Left kidney (tissue), 1 donor: ENCODE measurements at regions not wholly inside any gene's neighbourhood (a gene's known extent, or its start where the extent isn't known, plus 50 kb on each side); places are given as distances from the start of the nearest gene placed in this dataset.

Experiments used
- DNase-seq: peaks from one replicate; pipeline ENCODE4 v3.0.0-alpha.2; 2013

DNA sequence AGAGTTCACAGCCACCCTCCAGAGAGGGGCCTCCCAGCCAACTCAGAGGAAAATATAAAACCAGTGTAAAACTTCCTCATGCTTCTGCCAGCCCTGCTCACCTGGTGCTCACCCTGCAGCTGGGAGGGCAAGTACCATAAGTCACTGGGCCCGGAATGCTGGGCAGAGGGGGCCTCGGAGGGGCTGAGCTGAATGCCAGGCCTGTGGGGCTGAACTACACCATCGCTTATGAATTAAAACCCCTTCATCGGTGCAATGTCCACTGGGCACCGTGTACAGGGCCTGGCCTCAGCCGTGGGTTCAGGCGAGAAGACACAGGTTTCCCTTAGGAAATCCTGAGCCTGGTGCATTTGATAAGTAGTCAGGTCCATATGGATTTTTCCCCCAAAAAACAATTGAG, 828.6 kb downstream of the TBC1D22A start:
- no peak for DNase-seq

DNA sequence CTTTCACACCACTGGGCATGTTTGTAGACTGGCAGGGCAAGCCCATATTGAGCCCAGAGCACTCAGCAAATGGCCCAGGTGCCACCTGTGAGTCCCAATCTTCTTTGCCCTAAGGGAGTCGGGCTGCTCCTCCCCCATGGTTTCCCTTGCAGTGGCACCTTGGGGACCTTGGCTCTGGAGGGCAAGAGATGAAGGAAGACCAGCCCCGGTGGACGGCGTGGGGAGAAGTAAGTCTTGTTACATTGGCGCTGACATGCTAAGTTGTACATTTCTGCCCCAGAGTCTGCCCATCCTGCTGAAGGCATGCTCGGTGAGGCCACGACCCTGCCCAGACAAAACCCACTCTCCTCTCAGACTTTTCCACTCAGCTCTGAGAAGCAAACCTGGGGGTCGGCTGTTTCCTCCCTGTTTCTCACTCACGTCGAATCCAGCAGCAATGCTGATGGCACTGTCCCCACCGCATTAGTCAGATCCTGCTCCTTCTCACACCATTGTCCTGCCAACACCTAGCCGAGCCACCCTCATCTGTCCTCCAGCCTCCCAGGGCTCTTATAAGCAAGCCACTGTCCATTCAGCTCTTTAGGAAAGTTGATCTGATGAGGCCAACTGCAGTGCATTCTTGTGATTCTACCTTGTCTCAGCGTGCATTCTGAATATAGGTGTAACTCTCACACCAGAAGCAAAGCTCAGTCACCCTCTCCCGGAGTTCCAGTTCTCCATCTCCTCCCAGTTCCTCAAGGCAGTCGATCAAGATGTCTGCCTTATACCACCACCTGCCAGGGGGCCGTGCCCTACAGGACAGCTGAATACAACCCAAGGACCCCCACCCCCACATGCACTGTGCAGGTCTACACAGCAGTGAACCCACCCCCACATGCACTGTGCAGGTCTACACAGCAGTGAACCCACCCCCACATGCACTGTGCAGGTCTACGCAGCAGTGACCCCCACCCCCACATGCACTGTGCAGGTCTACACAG, 827.1 kb downstream of the TBC1D22A start:
- DNase-seq, result no peak

DNA sequence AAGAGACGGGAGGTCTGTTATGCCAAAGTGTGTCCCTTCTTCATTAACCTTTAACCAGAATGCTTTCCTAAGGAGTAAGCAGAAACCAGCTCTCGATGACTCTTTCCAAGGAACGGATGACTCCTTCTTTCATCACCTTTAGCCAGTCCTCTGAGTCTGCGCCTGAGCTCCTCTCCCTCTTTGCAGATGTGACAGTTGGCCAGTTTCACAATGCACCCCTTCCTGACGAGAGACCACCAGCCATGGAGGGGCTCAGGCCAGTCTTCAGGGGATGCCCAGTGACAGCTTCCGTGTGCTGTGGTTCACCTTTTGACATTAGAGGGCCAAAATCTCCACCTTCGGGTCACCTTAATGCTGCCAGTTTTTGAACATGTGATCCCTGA, 826.1 kb downstream of the TBC1D22A start:
- no peak for DNase-seq

DNA sequence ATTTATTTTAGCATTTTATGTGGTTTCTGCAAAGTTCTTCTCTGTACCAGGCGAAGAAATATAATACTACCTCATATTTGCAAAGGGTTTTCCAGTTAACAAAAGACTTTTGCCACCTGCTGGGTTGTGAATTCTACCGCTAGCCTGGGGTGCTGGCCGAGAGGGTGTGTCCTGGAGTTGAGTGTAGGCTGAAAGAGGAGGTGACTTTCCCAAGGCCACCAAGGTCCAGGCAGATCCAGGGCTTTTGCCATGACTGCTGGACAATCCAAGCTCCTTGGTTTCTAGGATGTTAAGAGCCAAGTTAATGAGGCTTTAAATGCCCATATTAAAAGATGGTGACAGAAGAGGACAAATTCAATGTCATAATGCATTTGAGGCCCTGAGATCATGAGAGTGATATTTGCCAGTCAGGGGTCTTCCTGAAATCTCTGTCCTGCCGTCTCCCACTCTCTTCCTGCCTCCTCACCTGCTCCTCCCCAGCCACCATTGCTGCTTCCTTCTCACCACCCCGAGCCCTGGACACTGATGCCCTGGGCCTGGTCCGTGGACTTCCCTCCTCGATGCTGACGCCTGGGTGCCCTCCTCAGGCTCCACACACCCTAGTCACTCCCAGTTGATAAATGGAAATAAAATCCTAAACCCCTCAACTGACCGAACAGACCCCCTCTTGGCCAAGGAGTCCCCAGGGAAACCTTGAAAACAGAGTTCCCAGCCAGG, 825.6 kb downstream of the TBC1D22A start:
- DNase-seq, result no peak

DNA sequence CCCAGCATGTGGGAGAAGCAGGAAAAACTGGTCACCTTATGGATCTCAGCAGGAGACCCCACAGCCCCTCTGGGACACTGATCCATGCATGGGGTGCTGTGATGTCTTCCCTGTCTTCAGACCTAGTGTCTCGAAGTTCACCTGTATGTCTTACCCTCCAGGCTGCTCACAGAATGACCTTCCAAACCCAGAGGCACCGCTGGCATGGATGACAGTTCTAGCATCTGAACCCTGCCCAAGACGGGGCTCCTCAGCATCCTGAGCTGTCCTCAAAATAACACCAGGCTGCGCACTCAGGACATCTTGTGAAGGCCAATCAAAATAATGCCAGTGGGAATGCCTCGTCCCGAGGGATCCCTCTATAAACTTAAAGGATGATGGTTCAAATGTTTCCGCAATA, 824.9 kb downstream of the TBC1D22A start:
- no peak for DNase-seq

DNA sequence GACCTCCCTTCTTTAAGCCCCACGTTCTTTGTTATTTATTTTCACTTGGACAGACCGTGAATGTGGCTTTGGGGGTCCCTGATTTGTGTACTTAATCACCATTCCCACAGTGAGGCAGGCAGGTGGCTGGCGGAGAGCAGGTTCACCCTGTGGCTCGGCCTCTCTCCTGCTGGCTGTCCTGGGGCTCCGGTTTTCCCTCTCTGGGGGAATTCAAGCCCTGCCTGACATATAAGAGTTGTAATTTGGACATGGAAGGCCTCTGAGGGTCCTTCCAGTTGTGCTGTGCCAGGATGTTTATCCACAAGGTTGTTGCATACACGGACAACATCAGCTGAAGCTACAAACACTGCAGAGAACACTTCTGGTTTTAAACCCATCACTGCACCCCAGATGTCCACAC, 824.5 kb downstream of the TBC1D22A start:
- no peak for DNase-seq

DNA sequence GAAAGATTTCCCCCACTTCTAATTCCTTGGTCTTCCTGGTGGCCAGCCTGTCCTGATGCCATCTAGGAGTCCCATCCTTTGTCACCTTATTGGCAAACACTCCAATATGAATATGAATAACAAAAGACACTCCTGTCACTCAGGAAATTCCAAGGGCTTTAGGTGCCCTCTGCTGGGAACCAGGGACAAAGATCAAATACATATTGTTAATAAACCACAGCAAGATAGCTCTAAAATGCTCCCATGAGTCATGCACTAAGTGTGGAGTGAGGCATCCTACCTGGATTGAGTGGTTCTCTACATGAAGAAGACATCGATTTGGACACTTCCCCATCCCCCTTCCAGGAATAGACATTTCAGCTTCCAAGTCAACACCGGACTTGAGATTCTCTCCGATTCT, 823.6 kb downstream of the TBC1D22A start:
- DNase-seq, result no peak

DNA sequence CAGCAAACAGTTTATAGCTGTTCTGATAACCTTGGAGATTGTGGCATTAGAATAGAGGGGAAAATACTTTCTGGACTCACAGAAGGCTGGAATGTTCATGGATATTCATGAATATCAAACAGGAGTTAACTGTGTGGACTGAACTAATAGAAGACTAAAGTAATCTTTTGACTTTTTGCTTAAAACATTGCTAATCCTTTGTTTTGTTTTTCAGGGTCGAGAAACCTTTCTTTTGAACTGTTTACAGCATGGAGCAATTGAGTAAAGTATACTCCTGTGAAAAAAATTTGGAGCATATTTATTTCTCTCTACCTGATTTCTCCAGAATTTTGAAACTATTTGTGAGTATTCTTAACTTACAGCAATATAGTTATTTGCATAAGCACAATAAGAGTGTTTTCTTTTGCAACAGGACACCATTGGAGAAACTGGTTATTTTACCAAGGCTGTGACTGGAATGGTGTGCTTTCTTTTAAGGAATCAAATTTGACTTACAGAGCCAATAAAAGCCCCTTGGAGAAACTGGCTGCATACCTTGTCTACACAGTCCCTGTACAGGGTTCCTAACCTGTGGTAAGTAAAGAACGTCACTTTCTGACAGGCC, 821.6 kb downstream of the TBC1D22A start:
- no peak for DNase-seq

DNA sequence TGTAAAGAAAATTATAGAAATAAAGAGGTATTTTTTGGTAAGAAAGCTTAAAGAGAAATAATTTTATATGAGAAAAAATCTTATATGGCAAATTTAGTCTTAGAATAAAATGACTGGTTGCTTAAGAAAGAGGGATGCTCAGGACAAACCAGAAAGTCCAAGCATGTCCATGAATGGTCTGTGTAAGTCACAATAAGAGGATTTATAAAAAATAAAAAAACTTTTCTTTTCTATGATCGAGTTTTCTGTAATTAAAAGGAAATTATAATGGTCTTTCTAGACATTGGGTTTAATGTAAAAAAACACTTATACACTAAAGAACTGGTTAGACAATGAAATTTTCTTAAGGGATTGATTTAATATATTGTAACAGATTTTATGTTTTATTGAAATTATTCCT, 819.6 kb downstream of the TBC1D22A start:
- no peak for DNase-seq

DNA sequence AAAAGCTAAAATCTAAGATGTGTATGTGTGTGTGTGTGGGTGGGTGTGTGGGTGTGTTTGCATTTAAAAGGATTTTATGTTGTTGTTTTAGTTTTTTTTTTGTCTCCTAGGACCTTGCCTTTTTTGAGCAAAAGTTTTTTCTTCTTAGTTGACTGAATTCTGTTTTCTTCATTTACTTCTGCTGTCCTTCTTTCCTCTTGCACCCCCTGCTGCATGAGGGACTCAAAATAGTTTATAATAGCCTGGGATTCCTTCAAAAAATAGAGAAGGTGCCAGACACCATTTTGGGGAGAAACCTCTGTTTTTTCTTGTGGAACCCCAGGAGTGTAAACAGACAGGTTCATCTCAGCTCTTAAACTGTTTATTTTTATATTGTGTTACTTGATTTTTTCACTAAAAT, 817.7 kb downstream of the TBC1D22A start:
- peak; percentile 12 for DNase-seq

DNA sequence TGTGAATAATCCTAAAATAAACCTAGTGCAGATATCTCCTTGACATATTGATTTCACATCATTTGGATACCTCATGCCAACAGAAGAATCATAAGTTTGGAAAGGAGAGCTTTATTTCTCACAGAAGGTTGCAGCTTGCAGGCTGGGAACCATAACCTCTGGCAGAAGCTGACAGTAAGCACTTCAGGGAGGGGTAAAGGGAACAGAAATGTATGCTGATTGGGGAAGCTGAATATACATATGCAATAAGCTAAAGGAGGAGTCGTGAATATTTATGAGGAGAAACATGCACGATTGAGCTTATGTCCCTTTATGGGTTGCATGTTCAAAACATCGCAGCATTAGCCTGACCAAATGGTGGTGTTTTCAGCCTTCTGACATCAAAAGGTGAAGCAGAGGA, 814.5 kb downstream of the TBC1D22A start:
- no peak for DNase-seq

DNA sequence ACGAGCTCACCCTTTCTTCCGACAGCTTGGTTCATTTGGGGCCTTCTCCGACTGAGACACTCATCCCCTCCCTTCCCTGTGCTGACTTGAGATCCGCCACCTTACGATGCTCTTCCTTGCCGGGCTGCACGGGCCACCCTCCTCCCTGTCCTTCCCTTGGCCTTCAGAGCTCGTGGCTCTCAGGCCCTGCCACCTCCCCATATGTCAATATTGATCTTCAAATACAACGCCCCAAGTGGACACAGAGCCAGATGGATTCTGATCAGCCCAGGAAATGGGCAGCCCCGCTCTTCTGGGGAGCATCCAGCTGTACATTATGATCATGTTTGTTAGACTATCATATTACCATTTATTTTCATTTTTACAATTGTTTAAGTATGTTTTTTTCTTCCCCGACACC, 812.8 kb downstream of the TBC1D22A start:
- no peak for DNase-seq

DNA sequence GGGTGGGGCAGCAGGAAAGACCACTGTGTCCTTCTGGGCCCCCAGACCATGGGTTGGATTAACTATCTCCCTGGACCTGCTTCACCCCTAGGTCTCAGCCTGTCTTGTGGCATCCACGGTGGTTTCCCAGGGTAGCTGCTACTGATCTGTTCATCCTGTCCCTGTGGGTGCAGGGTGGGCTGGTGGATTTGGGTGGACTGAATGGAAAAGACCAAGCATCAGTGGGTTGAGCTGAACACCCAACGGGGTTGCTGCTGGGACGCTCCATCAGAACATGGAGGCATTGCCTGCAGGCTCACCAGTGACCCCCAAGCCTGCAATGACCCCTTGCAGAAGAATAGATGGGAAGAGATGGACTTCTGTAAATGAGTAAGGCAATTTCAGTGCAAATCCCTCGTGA, 812.1 kb downstream of the TBC1D22A start:
- DNase-seq, result no peak

DNA sequence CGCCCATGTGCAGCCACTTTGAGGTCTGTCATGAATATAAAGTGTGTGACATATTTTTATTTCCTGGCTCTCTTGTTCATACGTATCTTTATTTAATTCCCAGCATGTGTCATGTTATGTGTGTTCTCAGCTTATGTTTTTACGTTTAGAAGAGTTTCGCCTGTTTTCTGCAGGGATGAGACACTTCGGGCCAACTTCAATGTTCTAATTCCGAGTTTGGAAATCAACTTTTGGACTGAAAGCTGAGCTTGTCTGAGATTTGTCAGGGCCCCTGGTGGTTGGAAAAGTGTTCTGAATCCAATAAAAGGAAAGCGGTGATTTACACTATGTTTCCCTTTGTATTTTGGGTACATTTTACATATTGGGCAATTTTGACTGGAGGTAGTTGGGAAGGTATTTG, 810.7 kb downstream of the TBC1D22A start:
- no peak for DNase-seq

DNA sequence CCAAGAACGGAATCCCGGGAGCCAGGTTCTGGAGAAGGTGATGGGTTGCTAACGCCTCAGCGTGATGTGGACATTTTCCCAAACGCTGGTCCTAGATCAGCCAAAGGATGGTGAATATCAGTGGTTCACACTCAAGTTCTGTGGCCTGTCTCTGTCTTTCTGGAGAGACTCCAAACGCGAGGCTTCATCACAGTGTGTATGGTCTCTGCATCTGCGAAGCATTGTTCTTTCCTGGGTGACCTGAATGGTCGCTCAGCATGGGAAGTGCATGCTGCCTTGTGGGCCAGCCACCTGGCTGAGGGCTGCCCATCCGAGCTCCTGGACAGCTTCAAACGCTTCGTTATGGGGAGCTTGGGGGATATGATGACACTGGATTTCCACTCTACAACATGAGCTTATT, 810.0 kb downstream of the TBC1D22A start:
- no peak for DNase-seq

DNA sequence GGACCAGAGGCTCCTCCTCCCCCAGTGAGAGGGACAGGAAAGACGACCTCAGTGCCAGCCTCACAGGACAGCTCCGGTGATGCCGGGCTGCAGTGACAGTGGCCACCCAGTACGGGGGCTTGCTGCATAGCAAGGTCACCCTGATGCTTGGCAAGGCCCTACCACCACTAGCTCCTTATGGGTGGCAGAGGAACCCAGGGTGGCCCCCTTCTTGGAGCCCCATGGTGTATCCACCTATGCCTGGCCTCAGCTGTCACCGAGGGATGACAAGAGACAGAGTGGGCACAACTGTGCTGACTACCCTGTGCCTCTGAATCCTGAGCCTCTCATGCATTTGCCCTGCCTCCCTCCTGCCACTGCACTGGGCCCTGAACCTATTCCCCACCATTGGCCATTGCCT, 809.2 kb downstream of the TBC1D22A start:
- no peak for DNase-seq

DNA sequence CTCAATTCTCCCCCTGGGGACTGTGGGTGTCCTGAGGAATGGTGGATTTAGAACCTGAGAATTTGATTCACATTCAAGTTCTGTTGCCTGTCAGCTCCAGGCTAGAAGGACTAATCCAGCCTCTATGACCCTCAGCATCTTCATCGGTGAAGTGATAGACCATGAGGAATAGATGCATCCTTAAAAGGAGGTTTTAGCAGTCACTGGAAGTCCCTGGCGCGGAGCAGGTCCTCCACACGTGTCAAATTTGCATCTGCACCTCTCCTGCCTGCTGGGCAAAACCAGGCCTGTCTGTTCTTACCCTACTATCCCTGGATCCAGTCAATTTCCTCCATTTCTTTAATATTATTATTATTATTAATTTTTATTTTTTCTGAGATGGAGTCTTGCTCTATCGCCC, 808.4 kb downstream of the TBC1D22A start:
- no peak for DNase-seq

DNA sequence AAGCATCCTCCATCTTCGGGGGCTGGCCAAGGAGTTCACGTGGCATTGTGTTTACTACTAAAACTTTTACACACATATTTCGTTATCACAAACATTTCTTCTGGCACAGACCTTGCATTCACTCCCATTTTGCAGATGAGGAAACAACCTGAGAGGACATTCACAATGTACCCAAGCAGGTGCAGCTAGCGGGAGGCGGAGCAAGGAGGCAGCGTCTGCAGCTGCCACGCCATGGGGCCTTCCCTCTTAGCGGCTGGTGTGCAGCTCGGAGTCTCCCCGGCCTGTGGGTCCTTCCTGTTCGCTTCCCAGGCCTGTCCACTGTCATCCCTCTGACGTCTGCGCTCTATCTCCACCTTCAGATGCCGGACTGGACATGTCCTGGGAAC, 807.8 kb downstream of the TBC1D22A start:
- no peak for DNase-seq

DNA sequence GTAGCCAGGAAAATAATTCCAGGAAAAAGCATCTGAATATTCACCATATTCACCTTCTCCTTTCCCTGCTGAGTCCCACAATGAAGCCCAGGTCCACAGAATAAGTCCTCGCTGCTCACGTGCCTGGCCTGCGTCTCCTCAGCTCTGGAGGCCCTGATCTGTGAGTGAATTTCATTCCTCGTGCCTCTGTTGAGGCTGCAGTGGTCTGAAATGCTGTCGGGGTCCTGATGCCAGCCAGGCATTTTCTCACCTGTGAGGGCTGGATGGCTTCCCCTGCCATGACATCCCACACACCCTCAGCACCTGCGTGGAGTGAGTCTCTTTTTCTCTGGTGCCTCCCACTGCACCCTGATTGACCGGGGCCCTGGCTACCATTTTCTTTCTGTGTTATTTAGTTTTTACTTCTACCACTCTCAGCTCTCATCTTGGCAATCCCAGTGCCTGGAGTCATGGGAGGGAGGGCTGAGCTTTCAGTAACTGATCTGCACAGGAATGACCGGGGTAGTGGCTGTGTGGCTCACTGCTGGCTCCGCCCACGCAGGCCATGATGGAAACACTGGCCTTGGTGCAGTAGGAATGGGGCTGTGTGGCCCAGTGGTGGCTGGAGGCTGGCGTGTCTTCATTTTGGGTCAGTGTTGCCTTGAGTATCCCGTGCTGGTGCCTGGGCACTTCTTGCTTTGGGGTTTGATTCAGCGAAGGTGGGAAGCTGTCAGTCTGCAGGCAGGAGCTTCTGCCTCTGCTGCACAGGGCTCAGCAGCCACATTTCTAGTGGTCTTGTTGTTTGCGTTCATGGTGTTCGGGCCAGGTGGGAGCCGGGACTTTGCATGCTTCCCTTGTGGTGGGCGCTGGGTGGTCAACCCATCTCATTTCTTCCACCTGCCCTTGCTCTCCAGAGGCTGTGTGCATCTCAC, 807.2 kb downstream of the TBC1D22A start:
- no peak for DNase-seq

DNA sequence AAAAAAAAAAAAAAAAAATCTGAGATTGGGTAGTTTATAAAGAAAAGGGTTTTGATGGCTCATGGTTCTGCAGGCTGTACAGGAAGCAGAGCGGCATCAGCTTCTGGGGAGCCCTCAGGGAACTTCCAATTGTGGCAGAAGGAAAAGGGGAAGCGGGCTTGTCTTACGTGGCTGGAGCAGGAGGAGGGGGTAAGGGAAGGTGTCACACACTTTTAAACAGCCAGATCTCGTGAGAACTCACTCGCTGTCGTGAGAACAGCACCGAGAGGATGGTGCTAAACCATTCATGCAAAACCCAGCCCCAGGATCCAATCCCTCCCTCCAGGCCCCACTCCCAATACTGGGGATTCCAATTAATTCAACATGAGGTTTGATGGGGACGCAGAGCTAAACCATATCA, 806.2 kb downstream of the TBC1D22A start:
- no peak for DNase-seq

DNA sequence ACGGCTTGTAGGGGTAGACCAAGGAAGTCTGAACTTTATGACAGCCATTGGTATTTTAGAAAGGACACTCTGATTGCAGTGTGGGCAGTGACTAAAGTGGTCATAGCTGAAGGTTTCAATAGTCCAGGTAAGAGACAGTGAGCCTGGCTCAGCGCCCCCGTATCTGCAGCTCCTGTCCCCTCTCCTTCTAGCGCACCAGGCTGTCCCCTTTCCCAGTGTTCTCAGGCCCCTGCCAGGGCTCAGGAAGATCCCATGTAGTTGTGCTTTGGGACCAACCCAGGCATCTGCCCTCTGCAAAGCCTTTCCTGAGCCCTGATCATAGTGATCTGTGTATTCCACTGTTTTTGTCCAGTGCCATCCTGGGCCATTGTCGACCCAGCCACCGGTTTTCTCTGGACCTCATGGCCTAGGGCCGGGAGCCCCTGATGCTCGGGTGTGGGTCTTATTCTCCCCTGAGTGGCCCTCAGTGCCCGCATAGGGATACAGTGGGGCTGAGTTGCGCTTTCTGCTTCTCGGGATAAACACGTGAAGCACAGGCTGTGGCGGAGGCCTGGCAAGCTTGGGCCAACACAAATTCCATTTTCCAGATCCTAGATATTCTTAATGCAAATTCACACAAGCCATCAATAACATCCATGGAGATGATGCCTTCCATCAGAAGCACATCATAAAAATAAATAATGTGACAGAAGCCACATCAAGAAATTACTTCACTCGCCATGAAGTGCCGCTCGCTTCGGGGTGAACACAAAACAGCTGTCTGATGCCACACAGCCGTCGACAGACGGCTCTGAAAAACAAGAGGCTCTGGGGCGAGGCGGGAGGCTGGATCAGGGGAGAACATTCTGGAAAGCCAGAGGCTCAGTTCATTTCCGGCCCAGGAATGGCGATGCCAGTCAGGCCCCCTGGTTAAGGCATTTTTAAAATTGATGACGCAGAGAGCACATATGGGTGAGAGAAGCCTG, 805.0 kb downstream of the TBC1D22A start:
- DNase-seq, result no peak
